ENCODE measurements at regions not wholly inside any gene's neighbourhood (a gene's known extent, or its start where the extent isn't known, plus 50 kb on each side); places are given as distances from the start of the nearest gene placed in this dataset.

DNA sequence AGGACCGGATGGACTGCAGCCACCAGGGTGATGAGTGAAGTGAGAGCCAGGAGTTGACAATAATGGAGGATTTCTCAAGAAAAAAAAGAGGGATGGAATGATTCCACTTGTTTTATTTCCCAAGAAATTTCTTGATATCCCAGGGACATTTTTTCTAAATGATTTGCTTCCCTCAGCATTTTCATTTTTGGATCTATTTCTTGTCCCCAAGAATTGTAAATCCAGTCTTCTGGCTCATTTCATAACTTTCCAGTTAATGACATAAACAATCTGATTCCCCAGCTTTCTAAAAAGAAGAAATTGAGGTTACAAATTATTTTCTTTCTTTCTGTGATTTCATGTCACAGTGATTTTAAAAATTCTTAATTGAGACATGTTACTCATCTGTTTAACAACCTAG lies 446.5 kb downstream of the PRR16 start:
- Histone ChIP-seq H3K4me1 (ENCODE audit: control insufficient read depth, low read length) (no peaks in the 10 kb centered on the region), H3F3A (ENCODE audit: control insufficient read depth, insufficient read depth) (no peaks in the 10 kb centered on the region), H4K20me1 (ENCODE audit: control insufficient read depth, insufficient read depth, low read depth, low read length) (no peaks in the 10 kb centered on the region), H3K79me2 (ENCODE audit: control insufficient read depth, low read length) (no peaks in the 10 kb centered on the region), H3K36me3 (ENCODE audit: control insufficient read depth, low read length) (no peaks in the 10 kb centered on the region), H3K4me3 (ENCODE audit: low read length) (no peak overlapping the region), H3K9me3 (ENCODE audit: control insufficient read depth, insufficient read depth, low read length) (no peaks in the 10 kb centered on the region), H3K27ac (ENCODE audit: low read depth, low read length) (no peak overlapping the region), H3K4me2 (ENCODE audit: low read length) (no peak overlapping the region), H3K27me3 (ENCODE audit: control insufficient read depth, low read length) (no peaks in the 10 kb centered on the region), H3K9me2 (replicated peaks; ENCODE audit: control insufficient read depth, low read length) (no peaks in the 10 kb centered on the region)
- no peak for TF ChIP-seq EZH2phosphoT487 (IDR thresholded peaks at IDR 0.05; ENCODE audit: borderline replicate concordance, low read length)

GRCh38 chr5:120913396-120913795 lies 449.3 kb downstream of the PRR16 start:
- H3K27me3 ChIP-seq (ENCODE audit: control insufficient read depth, low read length), result no peaks in the 10 kb centered on the region
- no peak overlapping the region for H3K4me2 ChIP-seq (ENCODE audit: low read length)
- H3K4me3 ChIP-seq (ENCODE audit: low read length), result no peak overlapping the region
- no peaks in the 10 kb centered on the region for H3K9me3 ChIP-seq (ENCODE audit: control insufficient read depth, insufficient read depth, low read length)
- no peaks in the 10 kb centered on the region for H3F3A ChIP-seq (ENCODE audit: control insufficient read depth, insufficient read depth)
- H3K27ac ChIP-seq (ENCODE audit: low read depth, low read length), result no peak overlapping the region
- H4K20me1 ChIP-seq (ENCODE audit: control insufficient read depth, insufficient read depth, low read depth, low read length), result no peaks in the 10 kb centered on the region
- no peaks in the 10 kb centered on the region for H3K36me3 ChIP-seq (ENCODE audit: control insufficient read depth, low read length)
- H3K79me2 ChIP-seq (ENCODE audit: control insufficient read depth, low read length), result no peaks in the 10 kb centered on the region
- TF ChIP-seq EZH2phosphoT487 (IDR thresholded peaks at IDR 0.05; ENCODE audit: borderline replicate concordance, low read length), result no peak
- TF ChIP-seq, protein P1, sequence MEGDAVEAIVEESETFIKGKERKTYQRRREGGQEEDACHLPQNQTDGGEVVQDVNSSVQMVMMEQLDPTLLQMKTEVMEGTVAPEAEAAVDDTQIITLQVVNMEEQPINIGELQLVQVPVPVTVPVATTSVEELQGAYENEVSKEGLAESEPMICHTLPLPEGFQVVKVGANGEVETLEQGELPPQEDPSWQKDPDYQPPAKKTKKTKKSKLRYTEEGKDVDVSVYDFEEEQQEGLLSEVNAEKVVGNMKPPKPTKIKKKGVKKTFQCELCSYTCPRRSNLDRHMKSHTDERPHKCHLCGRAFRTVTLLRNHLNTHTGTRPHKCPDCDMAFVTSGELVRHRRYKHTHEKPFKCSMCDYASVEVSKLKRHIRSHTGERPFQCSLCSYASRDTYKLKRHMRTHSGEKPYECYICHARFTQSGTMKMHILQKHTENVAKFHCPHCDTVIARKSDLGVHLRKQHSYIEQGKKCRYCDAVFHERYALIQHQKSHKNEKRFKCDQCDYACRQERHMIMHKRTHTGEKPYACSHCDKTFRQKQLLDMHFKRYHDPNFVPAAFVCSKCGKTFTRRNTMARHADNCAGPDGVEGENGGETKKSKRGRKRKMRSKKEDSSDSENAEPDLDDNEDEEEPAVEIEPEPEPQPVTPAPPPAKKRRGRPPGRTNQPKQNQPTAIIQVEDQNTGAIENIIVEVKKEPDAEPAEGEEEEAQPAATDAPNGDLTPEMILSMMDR (IDR thresholded peaks at IDR 0.05; ENCODE audit: low read depth, low read length, poor library complexity, severe bottlenecking), result no peak
- no peaks in the 10 kb centered on the region for H3K9me2 ChIP-seq (replicated peaks; ENCODE audit: control insufficient read depth, low read length)
- no peaks in the 10 kb centered on the region for H3K4me1 ChIP-seq (ENCODE audit: control insufficient read depth, low read length)

GRCh38 chr5:120917214-120917758 lies 453.2 kb downstream of the PRR16 start:
- Histone ChIP-seq H3K27me3 (ENCODE audit: control insufficient read depth, low read length) (no peaks in the 10 kb centered on the region), H3K79me2 (ENCODE audit: control insufficient read depth, low read length) (no peaks in the 10 kb centered on the region), H4K20me1 (ENCODE audit: control insufficient read depth, insufficient read depth, low read depth, low read length) (no peaks in the 10 kb centered on the region), H3K4me1 (ENCODE audit: control insufficient read depth, low read length) (no peaks in the 10 kb centered on the region), H3F3A (ENCODE audit: control insufficient read depth, insufficient read depth) (no peaks in the 10 kb centered on the region), H3K4me2 (ENCODE audit: low read length) (no peak overlapping the region), H3K9me3 (ENCODE audit: control insufficient read depth, insufficient read depth, low read length) (no peaks in the 10 kb centered on the region), H3K4me3 (ENCODE audit: low read length) (no peak overlapping the region), H3K36me3 (ENCODE audit: control insufficient read depth, low read length) (no peaks in the 10 kb centered on the region), H3K27ac (ENCODE audit: low read depth, low read length) (no peak overlapping the region), H3K9me2 (replicated peaks; ENCODE audit: control insufficient read depth, low read length) (no peaks in the 10 kb centered on the region)
- TF ChIP-seq, protein P1 (IDR thresholded peaks at IDR 0.05; ENCODE audit: low read depth, low read length, poor library complexity, severe bottlenecking), result no peak
- TF ChIP-seq EZH2phosphoT487 (IDR thresholded peaks at IDR 0.05; ENCODE audit: borderline replicate concordance, low read length), result no peak

DNA sequence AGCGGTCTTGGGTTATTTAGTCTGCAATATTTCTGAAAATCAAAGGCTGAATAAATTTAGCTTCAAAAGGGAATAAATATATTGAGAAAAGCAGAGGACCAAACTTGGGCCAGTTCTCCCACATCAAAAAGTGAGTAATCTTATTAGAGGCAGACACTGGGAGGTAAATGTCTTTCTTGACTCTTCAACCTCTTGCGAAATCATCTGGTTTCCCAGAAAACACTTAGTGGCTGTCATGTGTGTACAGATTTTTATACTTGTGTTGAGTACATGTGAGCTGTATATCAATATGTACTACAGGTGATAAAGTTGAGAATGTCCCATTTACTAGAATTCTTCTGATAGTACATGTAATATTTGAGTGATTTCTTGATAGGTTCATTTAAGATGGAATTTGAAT lies 454.9 kb downstream of the PRR16 start:
- Histone ChIP-seq H3F3A (ENCODE audit: control insufficient read depth, insufficient read depth) (no peaks in the 10 kb centered on the region), H3K27me3 (ENCODE audit: control insufficient read depth, low read length) (no peaks in the 10 kb centered on the region), H3K9me3 (ENCODE audit: control insufficient read depth, insufficient read depth, low read length) (no peaks in the 10 kb centered on the region), H3K36me3 (ENCODE audit: control insufficient read depth, low read length) (no peaks in the 10 kb centered on the region), H3K4me3 (ENCODE audit: low read length) (no peak overlapping the region), H4K20me1 (ENCODE audit: control insufficient read depth, insufficient read depth, low read depth, low read length) (no peaks in the 10 kb centered on the region), H3K4me1 (ENCODE audit: control insufficient read depth, low read length) (no peaks in the 10 kb centered on the region), H3K4me2 (ENCODE audit: low read length) (no peak overlapping the region), H3K9me2 (replicated peaks; ENCODE audit: control insufficient read depth, low read length) (no peaks in the 10 kb centered on the region), H3K27ac (ENCODE audit: low read depth, low read length) (no peak overlapping the region), H3K79me2 (ENCODE audit: control insufficient read depth, low read length) (no peaks in the 10 kb centered on the region)
- TF ChIP-seq, protein P1 (IDR thresholded peaks at IDR 0.05; ENCODE audit: low read depth, low read length, poor library complexity, severe bottlenecking), result no peak
- no peak for TF ChIP-seq EZH2phosphoT487 (IDR thresholded peaks at IDR 0.05; ENCODE audit: borderline replicate concordance, low read length)
